Breast epithelium (tissue), 3 donors: ENCODE measurements at regions not wholly inside any gene's neighbourhood (a gene's known extent, or its start where the extent isn't known, plus 50 kb on each side); places are given as distances from the start of the nearest gene placed in this dataset.

Source experiments
- CTCF ChIP-seq, 3 donors: fragments of 450-650 bp; IDR thresholded peaks; one replicate each; pipeline ENCODE4 v1.5.1; 2016 to 2017; ENCODE audit warnings: antibody characterized with exemption in 3 of 3, mild to moderate bottlenecking in 3 of 3, moderate library complexity in 3 of 3
- POLR2A ChIP-seq: fragments of 450-650 bp; IDR thresholded peaks from one replicate; pipeline ENCODE4 v1.6.1; 2016; ENCODE audit warnings: antibody characterized with exemption, mild to moderate bottlenecking, moderate library complexity

GRCh38 chr3:71955240-71956068 lies 170.5 kb upstream of the PROK2 start:
- TF ChIP-seq CTCF (IDR thresholded peaks at IDR 0.05) = peak; percentile 69 to 88 (median 77)
- no peak for TF ChIP-seq POLR2A
